NCI-H2171 treated with DMSO at 0.1 percent for 48 hours (cell line): ENCODE measurements at regions not wholly inside any gene's neighbourhood (a gene's known extent, or its start where the extent isn't known, plus 50 kb on each side); places are given as distances from the start of the nearest gene placed in this dataset.

Experiments
- DNase-seq: peaks from one replicate; lab custom pipeline; 2025; lab: John Stamatoyannopoulos, UW

DNA sequence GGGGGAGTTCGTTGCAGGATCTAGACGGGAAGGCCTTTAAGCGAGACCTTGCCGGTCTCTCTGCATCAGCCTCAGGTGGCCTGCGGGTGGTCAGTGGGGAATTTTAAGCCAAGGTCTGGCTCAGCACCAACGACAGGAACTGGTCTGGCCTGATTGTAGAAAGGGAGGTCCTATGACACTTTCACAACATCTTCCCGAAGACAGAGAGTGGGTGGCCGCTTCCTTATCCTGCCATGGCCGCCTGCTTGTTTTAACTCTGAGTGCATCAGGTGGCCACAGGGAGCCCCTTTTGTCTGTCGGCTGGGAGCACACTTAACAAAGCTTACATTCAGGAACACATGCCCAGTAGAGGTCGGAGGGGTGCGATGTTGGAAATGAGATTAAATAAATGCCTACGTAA, 363.7 kb upstream of the MYT1L start:
- no peak for DNase-seq

GRCh38 chr2:2692599-2693389, 361.7 kb upstream of the MYT1L start:
- DNase-seq, result no peak

GRCh38 chr2:2691419-2691818, 360.3 kb upstream of the MYT1L start:
- DNase-seq, result no peak

DNA sequence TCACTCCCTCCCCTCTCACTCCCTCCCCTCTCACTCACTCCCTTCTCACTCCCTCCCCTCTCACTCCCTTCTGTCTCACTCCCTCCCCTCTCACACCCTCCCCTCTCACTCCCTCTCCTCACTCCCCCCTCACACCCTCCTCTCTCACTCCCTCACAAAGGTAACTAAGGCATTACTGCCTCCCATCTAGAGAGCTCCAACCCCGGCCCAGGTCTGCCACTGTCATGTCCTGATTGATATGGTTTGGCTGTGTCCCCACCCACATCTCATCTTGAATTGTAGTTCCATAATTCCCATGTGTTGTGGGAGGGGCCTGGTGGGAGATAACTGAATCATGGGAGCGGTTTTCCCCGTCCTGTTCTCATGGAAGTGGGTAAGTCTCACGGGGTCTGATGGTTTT, 359.9 kb upstream of the MYT1L start:
- no peak for DNase-seq

DNA sequence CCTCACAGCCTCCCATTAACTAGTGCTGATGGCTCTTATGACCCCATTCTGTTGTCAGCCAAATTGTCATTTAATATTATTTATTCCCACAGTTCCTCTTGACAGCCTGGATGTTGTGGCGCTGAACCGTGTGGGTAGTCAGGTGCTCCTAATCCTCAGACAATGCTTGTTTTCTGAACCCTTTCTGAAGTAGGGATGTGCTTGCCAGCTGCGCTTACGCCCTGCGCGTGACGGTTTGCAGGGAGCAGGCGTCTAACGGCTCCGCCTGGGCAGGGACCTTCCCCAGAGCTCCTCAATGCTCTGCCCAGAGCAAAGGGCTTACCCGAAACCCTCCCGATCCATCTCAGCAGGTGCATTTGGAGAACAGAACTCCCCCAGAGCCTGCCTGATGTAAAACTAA, 358.2 kb upstream of the MYT1L start:
- DNase-seq, result peak; percentile 15

GRCh38 chr2:2688254-2688653, 357.2 kb upstream of the MYT1L start:
- DNase-seq, result no peak

GRCh38 chr2:2687745-2688144, 356.7 kb upstream of the MYT1L start:
- no peak for DNase-seq

DNA sequence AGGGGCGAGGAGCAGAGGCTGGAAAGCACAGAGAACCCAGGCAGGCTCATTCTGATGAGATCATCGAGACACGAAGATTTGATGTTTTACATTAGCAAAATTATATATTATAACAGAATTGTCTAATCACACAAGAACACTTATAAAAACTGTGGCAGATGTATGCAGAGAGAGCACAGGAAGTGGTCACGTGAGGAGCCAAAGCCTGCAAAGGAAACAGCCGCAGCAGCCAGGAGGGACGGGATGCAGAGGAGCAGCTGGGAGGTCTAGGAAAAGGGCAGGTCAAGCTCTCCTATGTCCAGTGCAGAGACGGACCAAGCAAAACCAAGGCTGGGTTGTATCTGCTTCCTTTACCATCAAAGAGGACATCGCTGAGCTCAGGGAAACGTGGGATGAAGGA, 355.1 kb upstream of the MYT1L start:
- DNase-seq, result no peak

DNA sequence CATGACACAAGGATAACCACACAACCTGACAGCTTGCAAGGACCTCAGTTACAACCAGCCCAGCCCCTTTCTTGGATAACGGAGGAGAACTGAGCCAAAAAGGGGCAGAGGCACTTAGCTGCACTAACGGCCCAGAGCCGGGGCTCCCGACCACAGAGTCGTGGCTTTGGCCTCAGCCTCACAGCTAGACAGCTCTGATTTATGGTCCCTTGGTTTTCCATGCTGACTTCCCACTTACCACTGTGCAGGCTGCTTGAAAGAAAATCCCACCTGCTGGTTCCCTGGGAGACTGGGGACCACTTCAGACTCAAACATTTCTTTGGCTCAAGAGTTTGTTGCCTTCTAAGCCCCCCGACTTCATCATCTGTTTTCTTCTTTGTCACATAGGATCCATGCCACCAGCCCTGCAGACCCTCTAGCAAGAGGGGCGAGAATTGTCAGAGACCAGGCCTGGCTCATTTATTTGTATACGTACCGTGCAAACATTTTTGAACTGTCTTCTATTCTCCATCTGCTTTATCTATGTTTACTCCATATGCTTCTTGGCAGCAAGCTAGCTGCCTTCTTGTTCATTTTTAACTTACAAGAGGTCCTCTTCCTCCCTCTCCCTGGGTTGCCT, 352.6 kb upstream of the MYT1L start:
- peak; percentile 49 for DNase-seq

GRCh38 chr2:2682700-2683342, 351.7 kb upstream of the MYT1L start:
- DNase-seq, result no peak

- DNase-seq, result no peak
These were observed 350.7 kb upstream of the MYT1L start for GRCh38 chr2:2681711-2682251.

GRCh38 chr2:2681085-2681484, 350.0 kb upstream of the MYT1L start:
- no peak for DNase-seq

GRCh38 chr2:2674831-2675230, 343.8 kb upstream of the MYT1L start:
- no peak for DNase-seq

- no peak for DNase-seq
These were observed 342.3 kb upstream of the MYT1L start for GRCh38 chr2:2673406-2673805.

DNA sequence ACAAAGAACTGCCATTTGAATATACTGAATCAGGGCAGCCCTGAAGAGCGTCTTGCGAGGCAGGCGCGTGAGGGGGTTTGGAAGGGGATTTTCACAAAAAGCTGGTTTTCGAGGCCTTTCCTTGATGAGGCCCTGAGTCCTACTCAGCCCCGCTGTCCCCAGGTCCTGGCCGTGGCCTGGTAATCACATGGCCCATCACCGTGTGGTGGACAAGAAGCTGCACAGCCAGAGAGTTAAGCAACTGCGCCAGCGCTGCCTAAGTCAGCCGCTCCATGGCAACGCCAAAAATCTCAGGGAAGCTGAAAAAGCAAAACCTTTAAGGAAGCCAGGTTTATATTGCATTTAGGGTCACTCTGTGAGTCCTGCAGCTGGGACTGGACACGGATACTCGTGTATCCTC, 341.2 kb upstream of the MYT1L start:
- no peak for DNase-seq

DNA sequence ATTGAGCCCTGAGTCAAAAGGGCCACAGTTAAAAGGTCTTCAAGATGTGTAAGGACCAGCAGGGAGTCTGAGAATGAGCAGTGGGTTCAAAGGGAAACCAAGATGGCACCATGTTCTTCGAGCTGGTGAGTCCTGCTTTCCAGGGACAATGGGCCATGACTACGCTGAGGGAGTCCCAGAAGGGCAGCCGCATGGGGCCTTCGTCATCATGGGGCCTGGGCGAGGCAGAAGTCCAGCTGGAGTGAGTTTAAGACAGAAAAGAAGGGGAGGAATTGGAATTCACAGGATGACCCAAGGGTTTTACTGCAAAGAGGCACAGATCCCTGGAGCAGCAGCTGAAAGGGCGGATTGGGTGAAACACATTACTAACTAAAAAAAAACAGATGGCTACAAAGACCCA, 340.8 kb upstream of the MYT1L start:
- no peak for DNase-seq

GRCh38 chr2:2669316-2669715, 338.2 kb upstream of the MYT1L start:
- no peak for DNase-seq

- DNase-seq, result no peak
These were observed 337.7 kb upstream of the MYT1L start for GRCh38 chr2:2668681-2669265.

GRCh38 chr2:2667690-2668089, 336.6 kb upstream of the MYT1L start:
- DNase-seq, result no peak

- no peak for DNase-seq
These were observed 334.7 kb upstream of the MYT1L start for GRCh38 chr2:2665834-2666133.

DNA sequence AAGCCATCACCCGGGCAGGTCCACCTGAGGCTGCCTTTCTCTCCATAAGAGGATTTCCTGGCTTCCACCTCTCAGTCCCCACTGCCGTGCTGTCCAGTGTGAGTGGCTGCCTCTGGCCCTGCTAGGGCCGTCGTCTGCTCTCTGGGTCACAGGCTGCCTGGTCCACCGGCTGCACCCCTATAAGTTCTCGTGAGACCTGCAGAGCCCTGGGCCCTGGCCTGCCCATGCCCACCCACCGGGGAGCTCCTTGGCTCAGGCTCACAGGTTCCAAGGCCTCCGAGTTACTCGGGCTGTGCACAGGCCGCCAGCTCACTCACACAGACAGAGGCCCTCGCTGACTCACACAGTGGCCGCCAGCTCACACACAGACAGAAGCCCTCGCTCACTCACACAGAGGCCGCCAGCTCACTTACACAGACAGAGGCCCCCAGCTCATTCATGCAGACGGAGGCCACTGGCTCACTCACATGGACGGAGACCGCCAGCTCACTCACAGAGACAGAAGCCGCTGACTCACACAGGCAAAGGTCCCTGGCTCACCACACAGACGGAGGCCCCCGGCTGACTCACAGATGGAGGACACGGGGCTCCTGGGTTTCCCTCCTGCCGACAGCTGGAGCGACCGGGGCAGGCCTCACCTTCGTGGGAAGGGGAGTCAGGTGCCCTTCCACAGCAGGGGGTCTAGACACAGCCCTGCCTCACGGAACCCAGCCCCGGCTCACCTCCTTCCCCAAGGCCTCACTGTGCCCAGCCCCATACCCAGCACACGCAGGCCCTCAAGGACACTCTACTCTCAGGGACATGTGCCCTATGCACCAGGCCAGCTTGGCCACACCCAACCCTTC, 334.1 kb upstream of the MYT1L start:
- DNase-seq, result peak; percentile 77
